ENCODE measurements at regions not wholly inside any gene's neighbourhood (a gene's known extent, or its start where the extent isn't known, plus 50 kb on each side); places are given as distances from the start of the nearest gene placed in this dataset.

- no peak for DNase-seq
Measured at GRCh38 chr2:217070043-217070430, 210.2 kb upstream of the TNP1 start.

GRCh38 chr2:217069263-217070042 lies 209.6 kb upstream of the TNP1 start:
- DNase-seq = no peak

- no peak for DNase-seq
Measured at GRCh38 chr2:217068677-217069250, 208.9 kb upstream of the TNP1 start.

GRCh38 chr2:217067787-217068186 lies 207.9 kb upstream of the TNP1 start:
- no peak for DNase-seq

GRCh38 chr2:217066510-217067270 lies 206.8 kb upstream of the TNP1 start:
- DNase-seq = no peak

- DNase-seq = no peak
Measured at GRCh38 chr2:217065695-217066405, 206.0 kb upstream of the TNP1 start.

- DNase-seq = no peak
Measured at GRCh38 chr2:217065012-217065290, 205.1 kb upstream of the TNP1 start.

- no peak for DNase-seq
Measured at GRCh38 chr2:217064234-217065011, 204.6 kb upstream of the TNP1 start.

GRCh38 chr2:217063238-217063755 lies 203.4 kb upstream of the TNP1 start:
- DNase-seq = no peak

GRCh38 chr2:217062768-217063167 lies 202.9 kb upstream of the TNP1 start:
- no peak for DNase-seq

GRCh38 chr2:217061916-217062505 lies 202.1 kb upstream of the TNP1 start:
- DNase-seq = no peak

- no peak for DNase-seq
Measured at GRCh38 chr2:217060951-217061547, 201.2 kb upstream of the TNP1 start.

- no peak for DNase-seq
Measured at GRCh38 chr2:217060516-217060915, 200.7 kb upstream of the TNP1 start.

- DNase-seq = no peak
Measured at GRCh38 chr2:217058791-217059755, 199.2 kb upstream of the TNP1 start.

- DNase-seq = no peak
Measured at GRCh38 chr2:217057773-217058172, 197.9 kb upstream of the TNP1 start.

GRCh38 chr2:217055624-217056023 lies 195.8 kb upstream of the TNP1 start:
- no peak for DNase-seq

GRCh38 chr2:217054791-217055190 lies 194.9 kb upstream of the TNP1 start:
- DNase-seq = no peak

GRCh38 chr2:217052856-217053577 lies 193.2 kb upstream of the TNP1 start:
- DNase-seq = no peak

- no peak for DNase-seq
Measured at GRCh38 chr2:217051416-217051815, 191.6 kb upstream of the TNP1 start.

GRCh38 chr2:217049956-217050355 lies 190.1 kb upstream of the TNP1 start:
- DNase-seq = no peak

Data from CD4-positive, alpha-beta T cell treated with Interleukin-17A for 1 hour (primary cell).